ENCODE measurements at regions not wholly inside any gene's neighbourhood (a gene's known extent, or its start where the extent isn't known, plus 50 kb on each side); places are given as distances from the start of the nearest gene placed in this dataset.

GRCh38 chr19:5392486-5392885, 51.9 kb upstream of the PTPRS start:
- DNase-seq (ENCODE audit: low read depth), result no peak

GRCh38 chr19:5393088-5393487, 52.5 kb upstream of the PTPRS start:
- no peak for DNase-seq (ENCODE audit: low read depth)

GRCh38 chr19:5394551-5395505, 54.2 kb upstream of the PTPRS start:
- DNase-seq (ENCODE audit: low read depth), result no peak

- DNase-seq (ENCODE audit: low read depth), result peak; percentile 16
Observed at GRCh38 chr19:5395556-5395955, 54.9 kb upstream of the PTPRS start.

GRCh38 chr19:5396096-5396939, 55.7 kb upstream of the PTPRS start:
- no peak for DNase-seq (ENCODE audit: low read depth)

GRCh38 chr19:5396963-5397362, 56.4 kb upstream of the PTPRS start:
- no peak for DNase-seq (ENCODE audit: low read depth)

GRCh38 chr19:5397804-5398692, 57.2 kb upstream of the ZNRF4 start:
- DNase-seq (ENCODE audit: low read depth), result peak; percentile 20

GRCh38 chr19:5398693-5399057, 56.5 kb upstream of the ZNRF4 start:
- DNase-seq (ENCODE audit: low read depth), result no peak

GRCh38 chr19:5403968-5404640, 51.1 kb upstream of the ZNRF4 start:
- DNase-seq (ENCODE audit: low read depth), result peak; percentile 81

Measured in iris pigment epithelial cell (primary cell).